HG02970 (cell line): ENCODE measurements at regions not wholly inside any gene's neighbourhood (a gene's known extent, or its start where the extent isn't known, plus 50 kb on each side); places are given as distances from the start of the nearest gene placed in this dataset.

ENCODE experiments used
- ATAC-seq: cut with Tn5 transposase; IDR thresholded peaks from one replicate; pipeline ENCODE4 v1.9.1; 2021; ENCODE audit warnings: mild to moderate bottlenecking, moderate library complexity, moderate number of reproducible peaks; ENCODE audit not compliant: unreplicated experiment, low FRiP score

- no peak for ATAC-seq
Measured at GRCh38 chr18:55869556-55870501, 281.8 kb upstream of the TCF4 start.

- no peak for ATAC-seq
Measured at GRCh38 chr18:55868909-55869308, 280.9 kb upstream of the TCF4 start.

- no peak for ATAC-seq
Measured at GRCh38 chr18:55866886-55867285, 278.9 kb upstream of the TCF4 start.

GRCh38 chr18:55866006-55866405 is 278.0 kb upstream of the TCF4 start:
- ATAC-seq = no peak

GRCh38 chr18:55864281-55864680 is 276.3 kb upstream of the TCF4 start:
- no peak for ATAC-seq

GRCh38 chr18:55863876-55864275 is 275.9 kb upstream of the TCF4 start:
- ATAC-seq = no peak

GRCh38 chr18:55863391-55863706 is 275.4 kb upstream of the TCF4 start:
- no peak for ATAC-seq

- no peak for ATAC-seq
Measured at GRCh38 chr18:55862693-55863390, 274.9 kb upstream of the TCF4 start.

- no peak for ATAC-seq
Measured at GRCh38 chr18:55861266-55861665, 273.3 kb upstream of the TCF4 start.

- no peak for ATAC-seq
Measured at GRCh38 chr18:55858661-55859515, 270.9 kb upstream of the TCF4 start.

GRCh38 chr18:55857956-55858355 is 270.0 kb upstream of the TCF4 start:
- no peak for ATAC-seq

GRCh38 chr18:55857409-55857808 is 269.4 kb upstream of the TCF4 start:
- no peak for ATAC-seq

GRCh38 chr18:55856679-55857078 is 268.7 kb upstream of the TCF4 start:
- no peak for ATAC-seq

GRCh38 chr18:55856229-55856628 is 268.2 kb upstream of the TCF4 start:
- no peak for ATAC-seq

GRCh38 chr18:55853268-55853667 is 265.3 kb upstream of the TCF4 start:
- no peak for ATAC-seq

- no peak for ATAC-seq
Measured at GRCh38 chr18:55850904-55851303, 262.9 kb upstream of the TCF4 start.

- ATAC-seq = no peak
Measured at GRCh38 chr18:55849391-55849790, 261.4 kb upstream of the TCF4 start.

GRCh38 chr18:55847960-55848359 is 260.0 kb upstream of the TCF4 start:
- no peak for ATAC-seq

GRCh38 chr18:55845221-55845620 is 257.2 kb upstream of the TCF4 start:
- no peak for ATAC-seq

- ATAC-seq = no peak
Measured at GRCh38 chr18:55844382-55844781, 256.4 kb upstream of the TCF4 start.

GRCh38 chr18:55841314-55841713 is 253.3 kb upstream of the TCF4 start:
- ATAC-seq = no peak
